Upper lobe of left lung (tissue), 6 donors: ENCODE measurements at regions not wholly inside any gene's neighbourhood (a gene's known extent, or its start where the extent isn't known, plus 50 kb on each side); places are given as distances from the start of the nearest gene placed in this dataset.

Experiments used
- ATAC-seq, 2 donors: fragments of 200-7000 bp; cut with Tn5 transposase; one replicate each; pipeline ENCODE4 v1.9.1; 2022; ENCODE audit warnings: mild to moderate bottlenecking in 2 of 2, moderate library complexity in 2 of 2; ENCODE audit not compliant: low FRiP score in 2 of 2
- DNase-seq, 2 donors: peaks; one replicate each; pipeline ENCODE4 v3.0.0-alpha.2; 2019 to 2020
- H3K27ac ChIP-seq, 4 donors: fragments of 200-600 bp; sonication (generic); one replicate each; pipeline ENCODE4 v1.5.1; 2016 to 2019
- H3K27me3 ChIP-seq, 4 donors: fragments of 200-600 bp; sonication (generic); one replicate each; pipeline ENCODE4 v1.5.1; 2017 to 2019
- H3K36me3 ChIP-seq, 4 donors: fragments of 200-600 bp; sonication (generic); one replicate each; pipeline ENCODE4 v1.5.1; 2016 to 2019
- H3K4me1 ChIP-seq, 4 donors: fragments of 200-600 bp; sonication (generic); one replicate each; pipeline ENCODE4 v1.5.1; 2018 to 2019
- H3K4me3 ChIP-seq, 4 donors: fragments of 200-600 bp; sonication (generic); one replicate each; pipeline ENCODE4 v1.5.1; 2017 to 2019; ENCODE audit warnings: mild to moderate bottlenecking in 2 of 4, moderate library complexity in 1 of 4
- H3K9me3 ChIP-seq, 4 donors: fragments of 200-600 bp; sonication (generic); one replicate each; pipeline ENCODE4 v1.5.1; 2018 to 2019
- CTCF ChIP-seq, 6 experiments: fragments of 450-650 bp in 4 of 6; fragments of 200-600 bp in 2 of 6; sonication (generic) in 2 of 6; IDR thresholded peaks; one replicate each; pipeline ENCODE4 v1.5.1; 2016 to 2019; ENCODE audit warnings: antibody characterized with exemption in 6 of 6
- EP300 ChIP-seq, 4 donors: sonication (generic); formaldehyde crosslinking; IDR thresholded peaks; one replicate each; pipeline ENCODE4 v1.5.1; 2017; ENCODE audit warnings: antibody characterized with exemption in 4 of 4, control low read depth in 2 of 4
- POLR2A ChIP-seq, 4 donors: fragments of 450-650 bp; IDR thresholded peaks; one replicate each; pipeline ENCODE4 v1.5.1; 2016 to 2017; ENCODE audit warnings: antibody characterized with exemption in 4 of 4, mild to moderate bottlenecking in 2 of 4
- POLR2AphosphoS5 ChIP-seq, 2 donors: sonication (generic); formaldehyde crosslinking; IDR thresholded peaks; one replicate each; pipeline ENCODE4 v1.5.1; 2017; ENCODE audit warnings: antibody characterized with exemption in 2 of 2
- WGBS, 2 donors: methylation state at CpG; one replicate each; pipeline ENCODE4 v1.1.5; 2017 to 2018; 5-methylcytosine and 5-hydroxymethylcytosine counted together
- donor health status: DM: no; HTN: no; CAD: no; lungs with moderate emphysema.
- donor health status: DM: no; HTN: yes; CAD: no; lungs with severe emphysema.

- Histone ChIP-seq H3K4me3 (no peak overlapping the region), H3K4me1 (no peaks in the 10 kb centered on the region), H3K27me3 (no peaks in the 10 kb centered on the region), H3K9me3 (no peaks in the 10 kb centered on the region), H3K27ac (no peak overlapping the region), H3K36me3 (no peaks in the 10 kb centered on the region)
- WGBS, 2 donors = 3 to 50% methylated on average over 1 of the region's 1 CpG
- TF ChIP-seq CTCF (IDR thresholded peaks at IDR 0.05) = no peak
- no peak for TF ChIP-seq POLR2A (IDR thresholded peaks at IDR 0.05)
- no peak for TF ChIP-seq EP300 (IDR thresholded peaks at IDR 0.05)
- no peak for TF ChIP-seq POLR2AphosphoS5 (IDR thresholded peaks at IDR 0.05)
- DNase-seq = no peak
- no peak for ATAC-seq
Observed at GRCh38 chr2:226514895-226515294, 284.7 kb downstream of the IRS1 start.

- DNase-seq (no peak), ATAC-seq (no peak)
- WGBS, 2 donors = 73 to 79% methylated on average over 4 of the region's 4 CpGs
- TF ChIP-seq EP300 (IDR thresholded peaks at IDR 0.05) = no peak
- Histone ChIP-seq H3K9me3 (no peaks in the 10 kb centered on the region), H3K27me3 (no peaks in the 10 kb centered on the region), H3K36me3 (no peaks in the 10 kb centered on the region), H3K27ac (no peak overlapping the region), H3K4me1 (no peaks in the 10 kb centered on the region), H3K4me3 (no peak overlapping the region)
Observed at GRCh38 chr2:226511311-226511710, 288.3 kb downstream of the IRS1 start.

DNA sequence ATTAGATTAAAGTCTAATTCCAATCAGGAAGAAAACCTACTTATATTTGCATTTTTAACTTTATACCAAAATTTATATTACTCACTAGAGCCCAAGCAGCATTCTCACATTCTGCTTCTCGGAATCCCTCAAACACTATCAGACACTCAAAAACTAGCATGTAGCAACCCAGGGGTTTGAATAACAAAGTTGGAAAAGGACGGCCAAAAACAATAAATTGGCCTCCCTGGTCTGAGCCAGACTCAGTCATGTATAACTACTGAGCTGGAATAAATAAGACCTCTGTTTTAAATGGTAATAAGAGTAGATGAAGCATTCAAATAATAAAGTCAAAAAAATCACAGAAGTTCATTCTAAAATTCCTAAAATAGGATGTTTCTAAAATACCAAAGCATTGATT lies 290.9 kb downstream of the IRS1 start:
- Histone ChIP-seq H3K36me3 (no peaks in the 10 kb centered on the region), H3K27ac (no peak overlapping the region), H3K9me3 (peaks cover 0 to 7% (median 0%) of the 10 kb centered on the region in 4 donors), H3K4me1 (no peaks in the 10 kb centered on the region), H3K4me3 (no peak overlapping the region), H3K27me3 (no peaks in the 10 kb centered on the region)
- DNase-seq (no peak), ATAC-seq (no peak)
- TF ChIP-seq POLR2A (IDR thresholded peaks at IDR 0.05) (no peak), EP300 (IDR thresholded peaks at IDR 0.05) (no peak), POLR2AphosphoS5 (IDR thresholded peaks at IDR 0.05) (no peak), CTCF (IDR thresholded peaks at IDR 0.05) (no peak)
- WGBS, 2 donors = 82 to 89% methylated on average over 2 of the region's 2 CpGs

DNA sequence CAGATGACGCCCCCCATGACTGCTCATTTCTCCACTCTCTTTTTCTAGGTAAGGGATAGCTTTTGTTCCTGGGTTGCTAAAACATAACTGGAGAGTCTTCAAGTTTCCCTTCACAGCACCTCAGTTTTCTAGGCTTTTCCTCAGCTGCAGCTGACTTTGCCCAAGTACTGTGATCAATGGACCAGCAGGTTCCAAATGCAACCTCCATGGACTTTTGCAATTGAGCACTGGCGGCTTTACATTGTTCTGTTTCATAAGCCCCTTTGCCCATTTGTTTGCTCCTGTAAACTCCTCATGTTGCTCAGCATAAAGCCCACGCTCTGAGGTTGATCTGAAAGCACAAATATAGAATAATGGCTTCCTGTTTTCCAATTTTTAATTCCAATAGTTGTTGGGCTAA lies 291.6 kb downstream of the IRS1 start:
- 86 to 90% methylated on average over 3 of the region's 3 CpGs for WGBS, 2 donors
- Histone ChIP-seq H3K4me3 (no peak overlapping the region), H3K9me3 (peaks cover 0 to 7% (median 0%) of the 10 kb centered on the region in 4 donors), H3K4me1 (no peaks in the 10 kb centered on the region), H3K36me3 (no peaks in the 10 kb centered on the region), H3K27me3 (no peaks in the 10 kb centered on the region), H3K27ac (no peak overlapping the region)
- ATAC-seq (no peak), DNase-seq (no peak)
- no peak for TF ChIP-seq POLR2A (IDR thresholded peaks at IDR 0.05)
- no peak for TF ChIP-seq CTCF (IDR thresholded peaks at IDR 0.05)
- TF ChIP-seq EP300 (IDR thresholded peaks at IDR 0.05) = no peak
- no peak for TF ChIP-seq POLR2AphosphoS5 (IDR thresholded peaks at IDR 0.05)

DNA sequence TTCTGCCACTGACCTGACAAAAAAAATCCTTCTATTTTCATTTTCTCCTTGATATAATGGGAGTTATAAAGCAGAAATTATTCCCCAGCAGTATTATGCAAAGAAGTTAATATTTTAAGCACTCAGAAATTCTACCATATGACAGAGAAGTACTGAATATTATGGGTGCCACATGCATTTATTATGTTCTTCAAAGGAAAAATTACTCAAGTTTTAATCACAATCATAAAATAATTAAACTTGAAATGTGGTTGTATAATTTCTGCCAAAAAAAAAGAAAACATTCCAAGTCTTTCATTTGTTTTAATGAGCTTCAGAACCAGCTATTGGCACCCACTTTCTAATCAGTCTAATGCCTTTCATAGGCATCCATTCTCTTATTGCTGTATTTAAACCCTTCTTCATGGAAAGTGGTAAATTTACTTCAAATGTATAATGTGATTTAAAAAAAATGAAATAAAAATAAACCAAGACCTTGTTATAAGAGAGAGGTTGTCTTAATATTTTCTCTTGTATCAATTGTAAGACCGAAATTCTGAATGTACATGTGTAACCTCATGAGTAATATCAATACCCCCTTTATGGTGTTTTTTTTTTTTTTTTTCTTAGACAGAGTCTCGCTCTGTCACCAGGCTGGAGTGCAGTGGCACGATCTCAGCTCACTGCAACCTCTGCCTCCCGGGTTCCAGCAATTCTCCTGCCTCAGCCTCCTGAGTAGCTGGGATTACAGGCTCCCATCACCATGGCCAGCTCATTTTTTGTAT lies 302.3 kb downstream of the IRS1 start:
- ATAC-seq = no peak
- no peak for DNase-seq
- Histone ChIP-seq H3K27ac (no peak overlapping the region), H3K4me3 (no peak overlapping the region), H3K36me3 (no peaks in the 10 kb centered on the region), H3K27me3 (no peaks in the 10 kb centered on the region), H3K9me3 (no peaks in the 10 kb centered on the region), H3K4me1 (no peaks in the 10 kb centered on the region)
- 85% methylated on average over 4 of the region's 4 CpGs for WGBS, 2 donors
- TF ChIP-seq POLR2AphosphoS5 (IDR thresholded peaks at IDR 0.05) = no peak

GRCh38 chr2:226496273-226496550 lies 303.4 kb downstream of the IRS1 start:
- no peak for DNase-seq
- Histone ChIP-seq H3K9me3 (no peaks in the 10 kb centered on the region), H3K36me3 (no peaks in the 10 kb centered on the region), H3K4me3 (no peak overlapping the region), H3K27ac (no peak overlapping the region), H3K4me1 (no peaks in the 10 kb centered on the region), H3K27me3 (no peaks in the 10 kb centered on the region)
- no peak for TF ChIP-seq CTCF (IDR thresholded peaks at IDR 0.05)
- no peak for TF ChIP-seq EP300 (IDR thresholded peaks at IDR 0.05)
- no peak for TF ChIP-seq POLR2AphosphoS5 (IDR thresholded peaks at IDR 0.05)
- TF ChIP-seq POLR2A (IDR thresholded peaks at IDR 0.05) = no peak
- ATAC-seq = no peak
- 70 to 76% methylated on average over 2 of the region's 2 CpGs for WGBS, 2 donors
